ENCODE measurements at regions not wholly inside any gene's neighbourhood (a gene's known extent, or its start where the extent isn't known, plus 50 kb on each side); places are given as distances from the start of the nearest gene placed in this dataset.

GRCh38 chr1:29585201-29585600, 348.9 kb downstream of the PTPRU start:
- Histone ChIP-seq H3K9me3 (ENCODE audit: control insufficient read depth, insufficient read depth, low read length) (no peaks in the 10 kb centered on the region), H3F3A (ENCODE audit: control insufficient read depth, insufficient read depth) (no peaks in the 10 kb centered on the region), H3K4me2 (ENCODE audit: low read length) (no peak overlapping the region), H3K9me2 (replicated peaks; ENCODE audit: control insufficient read depth, low read length) (no peaks in the 10 kb centered on the region), H3K79me2 (ENCODE audit: control insufficient read depth, low read length) (no peaks in the 10 kb centered on the region), H3K4me3 (ENCODE audit: low read length) (no peak overlapping the region), H3K27ac (ENCODE audit: low read depth, low read length) (no peak overlapping the region), H3K36me3 (ENCODE audit: control insufficient read depth, low read length) (no peaks in the 10 kb centered on the region), H4K20me1 (ENCODE audit: control insufficient read depth, insufficient read depth, low read depth, low read length) (no peaks in the 10 kb centered on the region), H3K27me3 (ENCODE audit: control insufficient read depth, low read length) (no peaks in the 10 kb centered on the region), H3K4me1 (ENCODE audit: control insufficient read depth, low read length) (no peaks in the 10 kb centered on the region)
- TF ChIP-seq EZH2phosphoT487 (IDR thresholded peaks at IDR 0.05; ENCODE audit: borderline replicate concordance, low read length) (no peak), CTCF (IDR thresholded peaks at IDR 0.05; ENCODE audit: low read depth, low read length, poor library complexity, severe bottlenecking) (no peak)

- H3K36me3 ChIP-seq (ENCODE audit: control insufficient read depth, low read length): no peaks in the 10 kb centered on the region
- no peaks in the 10 kb centered on the region for H4K20me1 ChIP-seq (ENCODE audit: control insufficient read depth, insufficient read depth, low read depth, low read length)
- no peaks in the 10 kb centered on the region for H3K79me2 ChIP-seq (ENCODE audit: control insufficient read depth, low read length)
- H3K9me3 ChIP-seq (ENCODE audit: control insufficient read depth, insufficient read depth, low read length): no peaks in the 10 kb centered on the region
- TF ChIP-seq EZH2phosphoT487 (IDR thresholded peaks at IDR 0.05; ENCODE audit: borderline replicate concordance, low read length) (no peak), CTCF (IDR thresholded peaks at IDR 0.05; ENCODE audit: low read depth, low read length, poor library complexity, severe bottlenecking) (no peak)
- H3F3A ChIP-seq (ENCODE audit: control insufficient read depth, insufficient read depth): no peaks in the 10 kb centered on the region
- H3K4me2 ChIP-seq (ENCODE audit: low read length): no peak overlapping the region
- no peaks in the 10 kb centered on the region for H3K27me3 ChIP-seq (ENCODE audit: control insufficient read depth, low read length)
- H3K4me1 ChIP-seq (ENCODE audit: control insufficient read depth, low read length): no peaks in the 10 kb centered on the region
- H3K9me2 ChIP-seq (replicated peaks; ENCODE audit: control insufficient read depth, low read length): no peaks in the 10 kb centered on the region
- H3K4me3 ChIP-seq (ENCODE audit: low read length): no peak overlapping the region
- H3K27ac ChIP-seq (ENCODE audit: low read depth, low read length): no peak overlapping the region
Observed at GRCh38 chr1:29584776-29585175, 348.5 kb downstream of the PTPRU start.

- Histone ChIP-seq H3K79me2 (ENCODE audit: control insufficient read depth, low read length) (no peaks in the 10 kb centered on the region), H3K9me3 (ENCODE audit: control insufficient read depth, insufficient read depth, low read length) (no peaks in the 10 kb centered on the region), H3K9me2 (replicated peaks; ENCODE audit: control insufficient read depth, low read length) (no peaks in the 10 kb centered on the region), H3K4me1 (ENCODE audit: control insufficient read depth, low read length) (no peaks in the 10 kb centered on the region), H3K27ac (ENCODE audit: low read depth, low read length) (no peak overlapping the region), H3K36me3 (ENCODE audit: control insufficient read depth, low read length) (no peaks in the 10 kb centered on the region), H3K4me3 (ENCODE audit: low read length) (no peak overlapping the region), H3F3A (ENCODE audit: control insufficient read depth, insufficient read depth) (no peaks in the 10 kb centered on the region), H4K20me1 (ENCODE audit: control insufficient read depth, insufficient read depth, low read depth, low read length) (no peaks in the 10 kb centered on the region), H3K27me3 (ENCODE audit: control insufficient read depth, low read length) (no peaks in the 10 kb centered on the region), H3K4me2 (ENCODE audit: low read length) (no peak overlapping the region)
- TF ChIP-seq EZH2phosphoT487 (IDR thresholded peaks at IDR 0.05; ENCODE audit: borderline replicate concordance, low read length) (no peak), CTCF (IDR thresholded peaks at IDR 0.05; ENCODE audit: low read depth, low read length, poor library complexity, severe bottlenecking) (no peak)
Observed at GRCh38 chr1:29584362-29584761, 348.0 kb downstream of the PTPRU start.

- no peak for TF ChIP-seq EZH2phosphoT487 (IDR thresholded peaks at IDR 0.05; ENCODE audit: borderline replicate concordance, low read length)
- no peak for TF ChIP-seq CTCF (IDR thresholded peaks at IDR 0.05; ENCODE audit: low read depth, low read length, poor library complexity, severe bottlenecking)
- Histone ChIP-seq H3K9me3 (ENCODE audit: control insufficient read depth, insufficient read depth, low read length) (no peaks in the 10 kb centered on the region), H3K9me2 (replicated peaks; ENCODE audit: control insufficient read depth, low read length) (no peaks in the 10 kb centered on the region), H3K4me2 (ENCODE audit: low read length) (no peak overlapping the region), H3F3A (ENCODE audit: control insufficient read depth, insufficient read depth) (no peaks in the 10 kb centered on the region), H3K79me2 (ENCODE audit: control insufficient read depth, low read length) (no peaks in the 10 kb centered on the region), H3K27me3 (ENCODE audit: control insufficient read depth, low read length) (no peaks in the 10 kb centered on the region), H3K4me3 (ENCODE audit: low read length) (no peak overlapping the region), H3K27ac (ENCODE audit: low read depth, low read length) (no peak overlapping the region), H4K20me1 (ENCODE audit: control insufficient read depth, insufficient read depth, low read depth, low read length) (no peaks in the 10 kb centered on the region), H3K4me1 (ENCODE audit: control insufficient read depth, low read length) (no peaks in the 10 kb centered on the region), H3K36me3 (ENCODE audit: control insufficient read depth, low read length) (no peaks in the 10 kb centered on the region)
Observed at GRCh38 chr1:29583727-29584126, 347.4 kb downstream of the PTPRU start.
